Fibroblast of lung (primary cell): ENCODE measurements at regions not wholly inside any gene's neighbourhood (a gene's known extent, or its start where the extent isn't known, plus 50 kb on each side); places are given as distances from the start of the nearest gene placed in this dataset.

Experiments used
- EZH2 ChIP-seq: IDR thresholded peaks from 2 replicates; pipeline ENCODE4 v1.5.1; 2012; ENCODE audit warnings: low read length, control low read depth, mild to moderate bottlenecking; ENCODE audit errors: missing control alignments
- TF ChIP-seq, protein P1 (sequence below), 2 donors: IDR thresholded peaks in 1 of 2; conservative IDR thresholded peaks in 1 of 2; 1 replicate in 1 of 2; 2 replicates in 1 of 2; pipeline ENCODE4 v1.5.1; 2011 to 2012; ENCODE audit warnings: low read length in 2 of 2, control low read depth in 1 of 2, inconsistent platforms in 1 of 2, low read depth in 1 of 2, mild to moderate bottlenecking in 1 of 2

GRCh38 chr14:46574978-46575375 is 76.6 kb downstream of the RPL10L start:
- TF ChIP-seq, protein P1, sequence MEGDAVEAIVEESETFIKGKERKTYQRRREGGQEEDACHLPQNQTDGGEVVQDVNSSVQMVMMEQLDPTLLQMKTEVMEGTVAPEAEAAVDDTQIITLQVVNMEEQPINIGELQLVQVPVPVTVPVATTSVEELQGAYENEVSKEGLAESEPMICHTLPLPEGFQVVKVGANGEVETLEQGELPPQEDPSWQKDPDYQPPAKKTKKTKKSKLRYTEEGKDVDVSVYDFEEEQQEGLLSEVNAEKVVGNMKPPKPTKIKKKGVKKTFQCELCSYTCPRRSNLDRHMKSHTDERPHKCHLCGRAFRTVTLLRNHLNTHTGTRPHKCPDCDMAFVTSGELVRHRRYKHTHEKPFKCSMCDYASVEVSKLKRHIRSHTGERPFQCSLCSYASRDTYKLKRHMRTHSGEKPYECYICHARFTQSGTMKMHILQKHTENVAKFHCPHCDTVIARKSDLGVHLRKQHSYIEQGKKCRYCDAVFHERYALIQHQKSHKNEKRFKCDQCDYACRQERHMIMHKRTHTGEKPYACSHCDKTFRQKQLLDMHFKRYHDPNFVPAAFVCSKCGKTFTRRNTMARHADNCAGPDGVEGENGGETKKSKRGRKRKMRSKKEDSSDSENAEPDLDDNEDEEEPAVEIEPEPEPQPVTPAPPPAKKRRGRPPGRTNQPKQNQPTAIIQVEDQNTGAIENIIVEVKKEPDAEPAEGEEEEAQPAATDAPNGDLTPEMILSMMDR (conservative IDR thresholded peaks at IDR 0.05 in 1 of 2, IDR thresholded peaks at IDR 0.05 in 1 of 2; ENCODE audit: low read depth in 1 of 2, low read length in 2 of 2) = no peak
- TF ChIP-seq EZH2 = no peak
